Endothelial cell of umbilical vein (primary cell): ENCODE measurements at regions not wholly inside any gene's neighbourhood (a gene's known extent, or its start where the extent isn't known, plus 50 kb on each side); places are given as distances from the start of the nearest gene placed in this dataset.

Source experiments
- BruUV-seq: library from RNA; stranded (reverse); fragments of 400-500 nt; replicated peaks from 2 replicates; lab custom pipeline; 2021; lab: Mats Ljungman, UMichigan
- CTCF ChIA-PET: fragments of 300-600, 350-600 bp; sonication (Branson Sonifier 250); formaldehyde crosslinking; loops from one replicate; lab custom pipeline; 2021; ENCODE audit warnings: antibody characterized with exemption, inconsistent platforms; lab: Charles Lee
- POLR2A ChIA-PET: fragments of 300-600, 350-600 bp; sonication (Branson Sonifier 250); formaldehyde crosslinking; loops from one replicate; lab custom pipeline; 2021; ENCODE audit warnings: antibody characterized with exemption, inconsistent platforms; lab: Charles Lee
- DNase-seq: peaks from one replicate; pipeline ENCODE4 v3.0.0-alpha.2; 2011; ENCODE audit warnings: low read depth, low spot score
- FAIRE-seq: peaks from 2 replicates; lab custom pipeline; 2011; peaks lifted over from hg19 to GRCh38; lab: Jason Lieb, UNC
- H2AFZ ChIP-seq: 2 replicates; pipeline ENCODE4 v1.6.0; 2012; ENCODE audit warnings: low read depth, low read length, control low read depth, inconsistent platforms
- H3K27ac ChIP-seq: 2 replicates; pipeline ENCODE4 v1.5.1; 2011; ENCODE audit warnings: low read depth, mild to moderate bottlenecking, control low read depth, low read length, moderate library complexity; ENCODE audit not compliant: insufficient read depth
- H3K27me3 ChIP-seq, 2 experiments: 2 replicates each; pipeline versions ENCODE4 v1.6.0 to v1.6.1; 2011; ENCODE audit warnings: low read length in 2 of 2, mixed read lengths in 1 of 2; ENCODE audit not compliant: control insufficient read depth in 2 of 2, insufficient read depth in 2 of 2
- H3K36me3 ChIP-seq, 2 experiments: 2 replicates in 1 of 2; 3 replicates in 1 of 2; pipeline ENCODE4 v1.5.1; 2011; ENCODE audit warnings: low read length in 2 of 2, mild to moderate bottlenecking in 1 of 2, moderate library complexity in 1 of 2; ENCODE audit not compliant: control insufficient read depth in 2 of 2, insufficient read depth in 2 of 2; ENCODE audit errors: extremely low read depth in 1 of 2
- H3K4me1 ChIP-seq: 3 replicates; pipeline ENCODE4 v1.5.1; 2011; ENCODE audit warnings: mild to moderate bottlenecking, low read length; ENCODE audit not compliant: control insufficient read depth, insufficient read depth; ENCODE audit errors: extremely low read depth
- H3K4me2 ChIP-seq: 2 replicates; pipeline ENCODE4 v1.6.1; 2011; ENCODE audit warnings: low read length, control low read depth, mixed read lengths; ENCODE audit not compliant: insufficient read depth
- H3K4me3 ChIP-seq, 3 experiments: fragments of 200-600 bp in 1 of 3; sonication (generic), shearing (Covaris generic) in 1 of 3; replicated peaks in 1 of 3; 2 replicates each; pipeline ENCODE4 v1.5.1; 2011 to 2016; ENCODE audit warnings: control low read depth in 3 of 3, low read length in 3 of 3, mild to moderate bottlenecking in 2 of 3, inconsistent platforms in 1 of 3, low read depth in 1 of 3, moderate library complexity in 1 of 3; ENCODE audit not compliant: insufficient read depth in 1 of 3
- H3K79me2 ChIP-seq: 2 replicates; pipeline ENCODE4 v1.6.0; 2012; ENCODE audit warnings: low read length, inconsistent platforms; ENCODE audit not compliant: control insufficient read depth, insufficient read depth
- H3K9ac ChIP-seq: replicated peaks from 2 replicates; pipeline ENCODE3; 2011; ENCODE audit warnings: low read length, control low read depth; ENCODE audit not compliant: insufficient read depth; ENCODE audit errors: extremely low read depth
- H3K9me1 ChIP-seq: replicated peaks from 3 replicates; pipeline ENCODE4 v1.6.0; 2011; ENCODE audit warnings: mild to moderate bottlenecking, low read length; ENCODE audit not compliant: control insufficient read depth, insufficient read depth; ENCODE audit errors: extremely low read depth
- H3K9me3 ChIP-seq: replicated peaks from 2 replicates; pipeline ENCODE4 v1.5.1; 2012; ENCODE audit warnings: low read length, inconsistent platforms; ENCODE audit not compliant: control insufficient read depth, insufficient read depth
- H4K20me1 ChIP-seq: replicated peaks from 2 replicates; pipeline ENCODE3; 2011; ENCODE audit warnings: mild to moderate bottlenecking, low read length; ENCODE audit not compliant: control insufficient read depth, insufficient read depth; ENCODE audit errors: extremely low read depth
- EZH2 ChIP-seq: IDR thresholded peaks from 2 replicates; pipeline ENCODE4 v1.6.1; 2012; ENCODE audit warnings: borderline replicate concordance, low read depth, mild to moderate bottlenecking, moderate library complexity, low read length, inconsistent platforms; ENCODE audit not compliant: severe bottlenecking
- FOS ChIP-seq: IDR thresholded peaks from 2 replicates; pipeline ENCODE4 v1.6.1; 2011; ENCODE audit warnings: mild to moderate bottlenecking, low read length, moderate library complexity, borderline replicate concordance; ENCODE audit not compliant: insufficient read depth
- GATA2 ChIP-seq: IDR thresholded peaks from 2 replicates; pipeline ENCODE4 v1.7.0; 2011; ENCODE audit warnings: low read depth, mild to moderate bottlenecking, moderate library complexity, mixed read lengths, low read length; ENCODE audit not compliant: insufficient read length, insufficient read depth
- JUN ChIP-seq: IDR thresholded peaks from 2 replicates; pipeline ENCODE4 v1.6.1; 2011; ENCODE audit warnings: borderline replicate concordance, low read depth; ENCODE audit not compliant: insufficient read length, insufficient read depth
- MYC ChIP-seq: IDR thresholded peaks from one replicate; pipeline ENCODE4 v1.6.1; 2011; ENCODE audit warnings: mild to moderate bottlenecking, low read depth, low read length
- POLR2A ChIP-seq: IDR thresholded peaks from 2 replicates; pipeline ENCODE4 v1.6.1; 2012; ENCODE audit warnings: low read depth, mild to moderate bottlenecking, control low read depth, low read length
- POLR2AphosphoS5 ChIP-seq: IDR thresholded peaks from 2 replicates; pipeline ENCODE4 v1.6.1; 2012; ENCODE audit warnings: low read depth, mild to moderate bottlenecking, control low read depth, low read length, moderate library complexity; ENCODE audit not compliant: insufficient read depth
- dilution Hi-C: fragments of 300-500 bp; cut with MboI; formaldehyde crosslinking; loops from one replicate; pipeline ENCODE4 v1.15.0; 2019; ENCODE audit warnings: low sequenced_read_pairs; ENCODE audit not compliant: extremely low pct_ligation_motif_present
- intact Hi-C: fragments of 100-400 bp; cut with micrococcal nuclease; formaldehyde crosslinking; loops from one replicate; pipeline ENCODE4 v1.10.0; 2022
- TF ChIP-seq, protein P1 (sequence below), 2 donors: IDR thresholded peaks; 1 replicate in 1 of 2; 2 replicates in 1 of 2; pipeline ENCODE4 v1.5.1; 2011; ENCODE audit warnings: low read length in 2 of 2, mild to moderate bottlenecking in 2 of 2, moderate library complexity in 2 of 2, control low read depth in 1 of 2, inconsistent platforms in 1 of 2, low read depth in 1 of 2; ENCODE audit not compliant: insufficient read depth in 1 of 2; ENCODE audit errors: extremely low read depth in 1 of 2
- TF ChIP-seq, protein P2 (sequence below): IDR thresholded peaks from 2 replicates; pipeline ENCODE4 v1.6.1; 2011; ENCODE audit not compliant: insufficient read depth, insufficient read length

DNA sequence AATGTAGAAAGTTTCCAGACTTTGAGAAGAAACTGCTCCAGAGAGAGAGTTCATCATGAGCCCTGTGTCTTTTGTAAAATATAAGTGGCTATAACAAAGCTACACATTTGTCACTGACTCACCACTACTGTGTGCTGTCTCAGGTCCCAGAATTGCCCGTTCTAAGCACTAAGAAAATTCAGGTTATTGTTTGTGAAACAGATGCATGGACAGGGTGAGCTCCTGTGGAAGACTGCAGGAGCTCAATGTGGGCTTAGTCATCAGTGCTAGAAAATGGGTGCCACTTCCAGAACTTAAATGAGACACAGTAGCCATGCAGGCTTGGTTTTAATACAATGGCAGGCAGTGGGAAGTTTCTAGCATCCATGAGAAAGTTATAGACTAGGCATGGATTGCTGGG lies 251.4 kb upstream of the RBMY1B start:
- no peak overlapping the region for H3K4me3 ChIP-seq
- no peaks in the 10 kb centered on the region for H3K36me3 ChIP-seq

More for the DNA sequence above, 251.4 kb upstream of the RBMY1B start:
- no peak for TF ChIP-seq POLR2A
- no peak for TF ChIP-seq MYC
- TF ChIP-seq JUN: no peak
- TF ChIP-seq EZH2: no peak
- TF ChIP-seq, protein P1, sequence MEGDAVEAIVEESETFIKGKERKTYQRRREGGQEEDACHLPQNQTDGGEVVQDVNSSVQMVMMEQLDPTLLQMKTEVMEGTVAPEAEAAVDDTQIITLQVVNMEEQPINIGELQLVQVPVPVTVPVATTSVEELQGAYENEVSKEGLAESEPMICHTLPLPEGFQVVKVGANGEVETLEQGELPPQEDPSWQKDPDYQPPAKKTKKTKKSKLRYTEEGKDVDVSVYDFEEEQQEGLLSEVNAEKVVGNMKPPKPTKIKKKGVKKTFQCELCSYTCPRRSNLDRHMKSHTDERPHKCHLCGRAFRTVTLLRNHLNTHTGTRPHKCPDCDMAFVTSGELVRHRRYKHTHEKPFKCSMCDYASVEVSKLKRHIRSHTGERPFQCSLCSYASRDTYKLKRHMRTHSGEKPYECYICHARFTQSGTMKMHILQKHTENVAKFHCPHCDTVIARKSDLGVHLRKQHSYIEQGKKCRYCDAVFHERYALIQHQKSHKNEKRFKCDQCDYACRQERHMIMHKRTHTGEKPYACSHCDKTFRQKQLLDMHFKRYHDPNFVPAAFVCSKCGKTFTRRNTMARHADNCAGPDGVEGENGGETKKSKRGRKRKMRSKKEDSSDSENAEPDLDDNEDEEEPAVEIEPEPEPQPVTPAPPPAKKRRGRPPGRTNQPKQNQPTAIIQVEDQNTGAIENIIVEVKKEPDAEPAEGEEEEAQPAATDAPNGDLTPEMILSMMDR (IDR thresholded peaks at IDR 0.05; ENCODE audit: extremely low read depth in 1 of 2, insufficient read depth in 1 of 2, low read depth in 1 of 2, low read length in 2 of 2): no peak
- TF ChIP-seq FOS: no peak
- no peak for TF ChIP-seq GATA2
- TF ChIP-seq, protein P2, sequence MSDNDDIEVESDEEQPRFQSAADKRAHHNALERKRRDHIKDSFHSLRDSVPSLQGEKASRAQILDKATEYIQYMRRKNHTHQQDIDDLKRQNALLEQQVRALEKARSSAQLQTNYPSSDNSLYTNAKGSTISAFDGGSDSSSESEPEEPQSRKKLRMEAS: no peak
- TF ChIP-seq POLR2AphosphoS5: no peak
- no peak for FAIRE-seq
- Histone ChIP-seq H3K27ac (no peak overlapping the region), H2AFZ (no peak overlapping the region), H4K20me1 (no peaks in the 10 kb centered on the region), H3K79me2 (no peaks in the 10 kb centered on the region), H3K9me3 (no peaks in the 10 kb centered on the region), H3K4me2 (no peak overlapping the region), H3K9ac (no peak overlapping the region), H3K27me3 (no peaks in the 10 kb centered on the region), H3K9me1 (no peaks in the 10 kb centered on the region), H3K4me1 (no peaks in the 10 kb centered on the region)
- POLR2A ChIA-PET: no interaction called here
- no TSS peak for BruUV-seq
- DNase-seq: no peak
- CTCF ChIA-PET: no interaction called here
- intact Hi-C loops: no loop called here
- dilution Hi-C loops: no loop called here
